HepG2 (cell line): ENCODE measurements at regions not wholly inside any gene's neighbourhood (a gene's known extent, or its start where the extent isn't known, plus 50 kb on each side); places are given as distances from the start of the nearest gene placed in this dataset.

Experiments used
- CERS6 ChIP-seq: sonication (generic); formaldehyde crosslinking; IDR thresholded peaks from 2 replicates; pipeline ENCODE4 v1.5.0; 2020; ENCODE audit warnings: missing genetic modification reagents
- ETV6 ChIP-seq: sonication (generic); formaldehyde crosslinking; conservative IDR thresholded peaks from 2 replicates; pipeline ENCODE4 v1.4.0; 2020; ENCODE audit warnings: missing genetic modification reagents
- FOSL2 ChIP-seq: sonication (generic); formaldehyde crosslinking; IDR thresholded peaks from 2 replicates; pipeline ENCODE4 v1.4.0; 2020; ENCODE audit warnings: missing genetic modification reagents
- GATAD2A ChIP-seq: IDR thresholded peaks from 2 replicates; pipeline ENCODE4 v1.6.1; 2016
- HMGXB4 ChIP-seq, 2 experiments: sonication (generic) in 1 of 2; formaldehyde crosslinking in 1 of 2; IDR thresholded peaks; 2 replicates each; pipeline versions ENCODE4 v1.4.0 to v1.6.1; 2018 to 2020; ENCODE audit warnings: missing genetic modification reagents in 2 of 2, borderline replicate concordance in 1 of 2, low read depth in 1 of 2, mild to moderate bottlenecking in 1 of 2, missing biosample characterization in 1 of 2
- IKZF5 ChIP-seq: IDR thresholded peaks from 2 replicates; pipeline ENCODE4 v1.6.1; 2018; ENCODE audit warnings: missing genetic modification reagents, mild to moderate bottlenecking, missing compliant biosample characterization
- IRF2 ChIP-seq: IDR thresholded peaks from 2 replicates; pipeline ENCODE4 v1.6.1; 2018; ENCODE audit warnings: missing genetic modification reagents, missing compliant biosample characterization
- LCORL ChIP-seq, 2 experiments: fragments of 450-650 bp in 1 of 2; sonication (generic) in 1 of 2; formaldehyde crosslinking in 1 of 2; IDR thresholded peaks; 2 replicates each; pipeline versions ENCODE4 v1.5.0 to v1.6.1; 2017 to 2020; ENCODE audit warnings: antibody characterized with exemption in 1 of 2, missing genetic modification reagents in 1 of 2
- MIER2 ChIP-seq: IDR thresholded peaks from 2 replicates; pipeline ENCODE4 v1.6.1; 2016; ENCODE audit warnings: missing biosample characterization, missing genetic modification reagents
- MIXL1 ChIP-seq: IDR thresholded peaks from 2 replicates; pipeline ENCODE4 v1.6.1; 2016
- MNT ChIP-seq: fragments of 450-650 bp; IDR thresholded peaks from 2 replicates; pipeline ENCODE4 v1.6.1; 2016
- NR2F6 ChIP-seq, 2 experiments: IDR thresholded peaks; 2 replicates each; pipeline ENCODE4 v1.6.1; 2016; ENCODE audit warnings: antibody characterized with exemption in 1 of 2, mild to moderate bottlenecking in 1 of 2
- PAX8 ChIP-seq: sonication (generic); formaldehyde crosslinking; IDR thresholded peaks from 2 replicates; pipeline ENCODE4 v1.8.0; 2022; ENCODE audit warnings: mild to moderate bottlenecking, missing genetic modification reagents, borderline replicate concordance
- RFX3 ChIP-seq: IDR thresholded peaks from 2 replicates; pipeline ENCODE4 v1.6.1; 2016; ENCODE audit warnings: missing biosample characterization, missing genetic modification reagents
- SOX5 ChIP-seq: IDR thresholded peaks from 2 replicates; pipeline ENCODE4 v1.6.1; 2016; ENCODE audit warnings: borderline replicate concordance
- TBX2 ChIP-seq: sonication (generic); formaldehyde crosslinking; IDR thresholded peaks from 2 replicates; pipeline ENCODE4 v1.5.0; 2020; ENCODE audit warnings: missing genetic modification reagents, mild to moderate bottlenecking, borderline replicate concordance
- TFDP2 ChIP-seq: sonication (generic); formaldehyde crosslinking; IDR thresholded peaks from 2 replicates; pipeline ENCODE4 v1.4.0; 2020; ENCODE audit warnings: missing genetic modification reagents
- ZBTB20 ChIP-seq: sonication (generic); formaldehyde crosslinking; IDR thresholded peaks from 2 replicates; pipeline ENCODE4 v1.8.1; 2023; ENCODE audit warnings: missing genetic modification reagents, low read depth, mild to moderate bottlenecking, borderline replicate concordance
- ZNF205 ChIP-seq: IDR thresholded peaks from 2 replicates; pipeline ENCODE4 v1.6.1; 2018; ENCODE audit warnings: missing biosample characterization, missing genetic modification reagents
- ZNF576 ChIP-seq: sonication (generic); formaldehyde crosslinking; IDR thresholded peaks from 2 replicates; pipeline ENCODE4 v1.4.0; 2020; ENCODE audit warnings: mild to moderate bottlenecking, missing genetic modification reagents
- ZNF580 ChIP-seq: IDR thresholded peaks from 2 replicates; pipeline ENCODE4 v1.6.1; 2016; ENCODE audit warnings: low read depth, borderline replicate concordance
- ZNF652 ChIP-seq: IDR thresholded peaks from 2 replicates; pipeline ENCODE4 v1.6.1; 2016; ENCODE audit warnings: low read depth, borderline replicate concordance
- ZNF776 ChIP-seq: sonication (generic); formaldehyde crosslinking; IDR thresholded peaks from 2 replicates; pipeline ENCODE4 v1.4.0; 2020; ENCODE audit warnings: mild to moderate bottlenecking, missing genetic modification reagents

GRCh38 chr11:8813658-8814057 is 97.3 kb upstream of the AKIP1 start (continued):
- TF ChIP-seq MNT (no peak), IRF2 (CRISPR knock-in tag) (0 out of 2 replicates have a peak, but pooled peaks have one; percentile 30), NR2F6 (IDR thresholded peaks at IDR 0.05) (no peak), NR2F6 (CRISPR knock-in tag; IDR thresholded peaks at IDR 0.05) (peak; percentile 40), GATAD2A (CRISPR knock-in tag) (peak; percentile 76), HMGXB4 (CRISPR knock-in tag; IDR thresholded peaks at IDR 0.05; ENCODE audit: borderline replicate concordance in 1 of 2, low read depth in 1 of 2) (peak; percentile 21 to 68; a peak in 1 of 4 replicates), ZNF576 (CRISPR knock-in tag) (no peak), ZNF580 (CRISPR knock-in tag) (0 out of 2 replicates have a peak, but pooled peaks have one; percentile 61), LCORL (IDR thresholded peaks at IDR 0.05) (no peak), LCORL (CRISPR knock-in tag; IDR thresholded peaks at IDR 0.05) (0 out of 2 replicates have a peak, but pooled peaks have one; percentile 27), ZNF205 (CRISPR knock-in tag) (peak; percentile 51; the same call in 1 of the 2 replicates), PAX8 (CRISPR knock-in tag) (no peak), SOX5 (CRISPR knock-in tag) (0 out of 2 replicates have a peak, but pooled peaks have one; percentile 14), TFDP2 (CRISPR knock-in tag) (no peak), FOSL2 (CRISPR knock-in tag) (peak; percentile 48; the same call in 1 of the 2 replicates), ETV6 (peak; percentile 53; the same call in 1 of the 2 replicates), IKZF5 (peak; percentile 39; the same call in 1 of the 2 replicates), ZNF776 (CRISPR knock-in tag) (no peak), CERS6 (CRISPR knock-in tag) (no peak), RFX3 (no peak), TBX2 (CRISPR knock-in tag) (no peak), MIXL1 (0 out of 2 replicates have a peak, but pooled peaks have one; percentile 17), MIER2 (0 out of 2 replicates have a peak, but pooled peaks have one; percentile 36), ZNF652 (CRISPR knock-in tag) (0 out of 2 replicates have a peak, but pooled peaks have one; percentile 28), ZBTB20 (no peak)
